ENCODE measurements at regions not wholly inside any gene's neighbourhood (a gene's known extent, or its start where the extent isn't known, plus 50 kb on each side); places are given as distances from the start of the nearest gene placed in this dataset.

DNA sequence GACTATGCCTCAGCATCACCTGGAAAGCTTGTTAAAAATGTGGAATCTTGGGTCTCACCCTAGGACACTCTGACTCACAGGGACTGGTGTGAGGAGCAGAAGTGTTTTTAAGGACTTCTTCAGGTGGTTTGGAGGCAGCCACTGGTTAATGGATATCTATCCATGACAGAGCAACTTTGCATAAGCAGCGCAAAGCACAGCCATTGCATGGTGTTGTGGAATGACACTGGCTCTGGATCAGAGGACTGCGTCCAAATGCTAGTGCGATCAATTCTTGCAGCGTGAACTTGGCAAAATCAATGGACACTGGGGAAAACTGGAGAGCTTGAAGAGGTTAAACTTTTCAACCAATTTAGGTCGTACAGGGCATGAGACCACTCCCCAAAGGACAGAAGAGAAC, 116.8 kb upstream of the FAM78B start:
- DNase-seq (ENCODE audit: low spot score): no peak
- TF ChIP-seq, protein P1, sequence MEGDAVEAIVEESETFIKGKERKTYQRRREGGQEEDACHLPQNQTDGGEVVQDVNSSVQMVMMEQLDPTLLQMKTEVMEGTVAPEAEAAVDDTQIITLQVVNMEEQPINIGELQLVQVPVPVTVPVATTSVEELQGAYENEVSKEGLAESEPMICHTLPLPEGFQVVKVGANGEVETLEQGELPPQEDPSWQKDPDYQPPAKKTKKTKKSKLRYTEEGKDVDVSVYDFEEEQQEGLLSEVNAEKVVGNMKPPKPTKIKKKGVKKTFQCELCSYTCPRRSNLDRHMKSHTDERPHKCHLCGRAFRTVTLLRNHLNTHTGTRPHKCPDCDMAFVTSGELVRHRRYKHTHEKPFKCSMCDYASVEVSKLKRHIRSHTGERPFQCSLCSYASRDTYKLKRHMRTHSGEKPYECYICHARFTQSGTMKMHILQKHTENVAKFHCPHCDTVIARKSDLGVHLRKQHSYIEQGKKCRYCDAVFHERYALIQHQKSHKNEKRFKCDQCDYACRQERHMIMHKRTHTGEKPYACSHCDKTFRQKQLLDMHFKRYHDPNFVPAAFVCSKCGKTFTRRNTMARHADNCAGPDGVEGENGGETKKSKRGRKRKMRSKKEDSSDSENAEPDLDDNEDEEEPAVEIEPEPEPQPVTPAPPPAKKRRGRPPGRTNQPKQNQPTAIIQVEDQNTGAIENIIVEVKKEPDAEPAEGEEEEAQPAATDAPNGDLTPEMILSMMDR (IDR thresholded peaks at IDR 0.05): no peak
- no peak for ATAC-seq (ENCODE audit: low FRiP score)

DNA sequence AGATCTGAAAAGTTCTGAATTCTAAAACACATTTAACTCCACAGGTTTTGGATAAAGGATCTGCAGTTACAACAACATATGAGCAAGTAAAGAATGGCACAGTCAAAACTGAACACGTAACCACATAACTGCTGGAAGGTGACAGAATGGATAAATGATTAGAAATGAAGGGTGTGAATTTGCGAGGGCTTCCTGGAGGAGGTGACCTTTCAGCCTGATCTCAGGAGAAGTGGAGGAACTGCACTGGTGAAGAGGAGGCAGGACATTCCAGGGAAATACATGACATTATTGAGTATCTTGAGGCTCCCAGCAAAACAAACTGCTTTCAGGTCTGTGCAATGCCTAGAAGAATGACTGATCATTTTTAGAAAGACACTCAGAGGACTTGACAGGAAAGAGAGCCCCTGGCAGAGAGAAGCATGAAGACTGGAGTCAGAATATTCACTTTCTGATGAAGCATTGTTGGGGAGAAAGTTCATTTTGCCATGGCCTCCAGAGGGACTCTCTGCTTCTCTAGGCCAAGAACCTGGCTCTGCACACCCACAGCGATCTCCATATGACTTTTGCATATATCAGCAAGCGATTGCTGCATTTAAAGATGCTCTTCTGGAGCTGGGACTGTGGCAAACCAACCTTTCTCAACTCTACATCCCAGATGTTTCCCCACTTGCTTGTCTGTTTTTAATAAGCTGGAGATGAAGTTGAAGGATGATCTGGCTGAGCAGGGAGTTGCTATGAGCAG, 122.7 kb upstream of the FAM78B start:
- DNase-seq (ENCODE audit: low spot score): no peak
- no peak for ATAC-seq (ENCODE audit: low FRiP score)
- TF ChIP-seq, protein P1 (IDR thresholded peaks at IDR 0.05): no peak

DNA sequence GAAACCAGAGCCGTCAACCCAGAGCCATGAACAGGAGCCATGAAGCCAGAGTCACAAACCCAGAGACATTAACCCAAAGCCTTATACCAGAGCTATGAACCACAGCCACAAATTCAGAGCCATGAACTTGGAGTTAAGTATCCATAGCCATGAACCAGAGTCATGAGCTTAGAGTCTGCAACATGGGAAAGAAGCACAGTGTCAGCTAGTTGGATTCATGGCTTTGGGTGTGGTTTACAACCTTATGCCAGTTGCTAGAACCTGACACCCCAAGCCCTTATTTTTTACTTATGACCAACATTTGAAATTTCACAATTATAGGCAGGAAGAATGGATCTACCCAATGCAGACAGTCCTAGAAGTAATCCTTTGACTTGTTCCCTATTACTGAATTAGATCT, 128.9 kb upstream of the FAM78B start:
- no peak for ATAC-seq (ENCODE audit: low FRiP score)

DNA sequence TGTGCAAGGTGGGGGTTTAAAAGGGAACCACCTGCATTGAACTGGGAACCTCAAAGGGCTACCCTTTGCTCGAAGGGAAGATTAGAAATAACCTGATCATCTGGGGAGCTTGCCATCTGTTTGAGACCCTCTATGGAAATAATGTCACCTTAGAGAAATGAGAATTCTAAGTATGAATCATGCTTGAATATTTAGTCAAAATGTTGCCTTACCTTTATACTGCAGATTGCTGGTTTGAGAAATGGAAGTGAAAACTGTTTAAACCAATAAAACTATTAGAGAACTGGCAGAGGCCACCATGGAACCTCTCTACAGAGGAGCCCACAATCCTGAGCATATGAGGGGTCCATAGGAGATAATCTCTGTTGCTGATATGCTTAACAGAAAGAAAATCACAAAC, 131.2 kb upstream of the FAM78B start:
- ATAC-seq (ENCODE audit: low FRiP score) (no peak), DNase-seq (ENCODE audit: low spot score) (no peak)
- TF ChIP-seq, protein P1 (IDR thresholded peaks at IDR 0.05): no peak

More for the DNA sequence above, 128.9 kb upstream of the FAM78B start:
- DNase-seq (ENCODE audit: low spot score): no peak
- TF ChIP-seq, protein P1 (IDR thresholded peaks at IDR 0.05): no peak

DNA sequence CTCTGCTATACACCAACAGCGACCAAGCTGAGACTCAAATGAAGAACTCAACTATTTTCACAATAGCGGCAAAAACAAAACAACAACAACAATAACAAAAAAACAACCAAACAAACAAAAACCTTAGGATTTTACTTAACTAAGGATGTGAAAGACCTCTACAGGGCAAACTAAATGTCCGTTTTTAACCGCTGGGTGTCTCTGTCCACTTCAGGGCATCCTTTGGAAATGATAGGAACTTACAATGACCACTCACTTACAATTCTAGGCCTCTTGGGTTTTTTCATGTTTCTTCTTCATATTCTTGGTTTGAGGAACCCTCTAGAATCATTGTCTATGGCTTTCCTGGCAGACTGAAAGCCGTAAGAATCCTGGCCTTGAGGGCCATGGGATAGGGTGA, 134.0 kb upstream of the FAM78B start:
- TF ChIP-seq, protein P1 (IDR thresholded peaks at IDR 0.05): no peak
- DNase-seq (ENCODE audit: low spot score) (no peak), ATAC-seq (ENCODE audit: low FRiP score) (no peak)

DNA sequence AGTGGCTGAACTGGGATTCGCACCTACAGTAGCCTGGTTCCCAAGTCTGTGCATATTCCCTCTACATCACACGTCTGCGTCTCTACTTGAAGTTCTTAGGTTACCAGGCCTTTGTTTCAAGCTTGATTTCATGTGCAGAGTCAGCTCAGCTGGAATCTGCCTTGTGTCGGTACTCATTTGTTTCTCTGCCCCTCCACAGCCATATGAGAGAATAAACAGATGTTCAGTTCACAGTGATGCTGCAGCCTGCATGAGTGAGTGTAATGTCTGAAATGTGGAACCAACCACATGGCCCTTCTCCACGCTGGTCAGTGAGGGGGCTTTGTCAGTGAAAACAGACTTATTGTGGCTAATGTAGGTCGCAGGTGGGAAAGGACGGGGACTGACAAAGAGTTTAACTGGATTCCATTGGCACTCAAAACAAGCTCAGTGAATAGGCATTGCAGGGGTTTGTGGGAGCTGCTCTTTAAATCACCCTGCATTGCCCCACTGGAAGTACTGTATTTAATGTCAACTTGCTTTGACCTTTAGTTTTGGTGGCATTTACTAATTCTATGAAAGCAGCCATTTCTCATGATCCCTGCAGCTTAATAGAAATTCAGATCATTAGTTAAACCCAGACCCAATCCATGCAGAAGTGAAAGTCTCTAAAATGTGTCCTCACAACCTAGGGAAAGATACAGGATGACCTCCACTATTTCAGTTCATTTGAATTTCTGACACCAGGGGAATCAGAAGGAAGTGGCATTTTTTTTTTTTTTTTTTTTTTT, 136.4 kb upstream of the FAM78B start:
- DNase-seq (ENCODE audit: low spot score): no peak
- TF ChIP-seq, protein P1 (IDR thresholded peaks at IDR 0.05): no peak
- no peak for ATAC-seq (ENCODE audit: low FRiP score)

DNA sequence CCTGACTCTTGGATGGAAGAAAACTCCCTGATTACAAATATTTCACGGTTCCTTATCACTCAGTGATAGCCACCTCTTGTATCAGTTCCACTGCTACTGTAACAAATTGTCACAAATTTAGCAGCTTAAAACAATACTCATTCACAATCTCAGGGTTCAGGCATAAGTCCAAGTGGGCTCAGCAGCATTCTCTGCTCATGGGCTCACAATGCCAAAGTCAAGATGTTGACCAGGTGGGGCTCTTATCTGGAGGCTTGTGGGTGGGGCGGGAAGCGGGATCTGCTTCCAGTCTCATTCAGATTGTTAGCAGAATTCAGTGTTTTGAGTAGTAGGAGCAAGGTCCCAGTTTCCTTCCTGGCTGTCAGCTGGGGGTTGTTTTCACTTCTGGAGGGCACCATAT, 137.3 kb upstream of the FAM78B start:
- no peak for DNase-seq (ENCODE audit: low spot score)
- ATAC-seq (ENCODE audit: low FRiP score): no peak
- TF ChIP-seq, protein P1 (IDR thresholded peaks at IDR 0.05): no peak

Data from omental fat pad (tissue), 3 donors.